Colonic mucosa (tissue), 4 donors: ENCODE measurements at regions not wholly inside any gene's neighbourhood (a gene's known extent, or its start where the extent isn't known, plus 50 kb on each side); places are given as distances from the start of the nearest gene placed in this dataset.

Source experiments
- DNase-seq: peaks from one replicate; pipeline ENCODE4 v3.0.0-alpha.2; 2020
- H3K27ac ChIP-seq: fragments of 200-600 bp; one replicate; pipeline ENCODE4 v1.8.0; 2021
- H3K27me3 ChIP-seq: fragments of 200-600 bp; one replicate; pipeline ENCODE4 v1.8.0; 2021
- H3K36me3 ChIP-seq: fragments of 200-600 bp; one replicate; pipeline ENCODE4 v1.8.0; 2021
- H3K4me1 ChIP-seq: fragments of 200-600 bp; one replicate; pipeline ENCODE4 v1.8.0; 2021; ENCODE audit warnings: mild to moderate bottlenecking
- H3K4me3 ChIP-seq: fragments of 200-600 bp; one replicate; pipeline ENCODE4 v1.8.0; 2021
- H3K9ac ChIP-seq, 2 donors: one replicate each; pipeline ENCODE4 v1.7.0; 2013; ENCODE audit warnings: control low read depth in 2 of 2, low read depth in 2 of 2, low read length in 2 of 2
- H3K9me3 ChIP-seq: fragments of 200-600 bp; one replicate; pipeline ENCODE4 v1.8.0; 2021
- CTCF ChIP-seq: fragments of 200-600 bp; IDR thresholded peaks from one replicate; pipeline ENCODE4 v1.8.0; 2022; ENCODE audit warnings: antibody characterized with exemption, mild to moderate bottlenecking
- intact Hi-C: fragments of 100-400 bp; cut with DNase I; formaldehyde crosslinking; loops from one replicate; pipeline ENCODE4 v1.14.1; 2022
- donor health status: healthy.
- donor health status: DM: no; HTN: no; CAD: no.
- donor health status: DM: no; HTN: no; CAD: no.

DNA sequence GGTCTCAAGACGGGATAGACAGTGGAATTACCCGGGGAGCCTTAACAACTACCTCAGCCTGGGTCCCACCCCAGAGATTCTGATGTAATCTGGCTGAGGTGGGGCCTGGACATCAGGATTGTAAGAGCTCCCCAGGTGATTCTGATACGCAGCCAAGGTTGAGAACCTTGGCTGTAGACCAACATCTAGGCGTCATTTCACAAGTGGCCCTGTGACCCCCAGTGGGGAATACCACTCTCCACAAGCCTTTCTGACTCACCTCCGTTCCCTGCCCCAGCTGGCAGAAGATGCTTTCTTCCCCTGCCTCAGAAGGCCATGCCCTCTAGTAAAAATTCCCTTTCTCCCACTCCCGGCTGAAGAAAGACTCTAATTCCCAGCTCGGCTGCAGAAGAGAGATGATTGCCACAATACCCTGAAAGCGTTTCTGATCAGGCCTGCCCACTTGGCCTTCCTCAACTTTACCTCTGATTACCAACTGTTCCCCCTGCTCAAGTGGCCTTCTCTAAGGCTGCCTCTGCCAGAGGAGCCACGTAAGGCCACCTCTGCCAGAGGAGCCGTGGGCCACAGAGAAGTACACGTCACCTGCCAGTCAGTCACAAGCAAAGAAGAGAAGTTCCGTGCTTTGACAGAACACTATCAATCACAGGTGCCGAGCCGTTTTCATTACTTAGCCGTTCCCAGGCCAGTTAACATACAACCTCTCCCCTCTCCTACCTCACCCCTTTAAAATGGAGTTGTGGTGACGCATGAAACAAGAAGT lies 116.8 kb upstream of the PKDCC start:
- H3K9ac ChIP-seq = no peak overlapping the region
- no peaks in the 10 kb centered on the region for H3K36me3 ChIP-seq
- H3K4me3 ChIP-seq = no peak overlapping the region
- H3K4me1 ChIP-seq = no peaks in the 10 kb centered on the region
- no peak overlapping the region for H3K27ac ChIP-seq
- no peaks in the 10 kb centered on the region for H3K27me3 ChIP-seq
- no peaks in the 10 kb centered on the region for H3K9me3 ChIP-seq
- TF ChIP-seq CTCF = no peak
- intact Hi-C loops = no loop called here
- no peak for DNase-seq

DNA sequence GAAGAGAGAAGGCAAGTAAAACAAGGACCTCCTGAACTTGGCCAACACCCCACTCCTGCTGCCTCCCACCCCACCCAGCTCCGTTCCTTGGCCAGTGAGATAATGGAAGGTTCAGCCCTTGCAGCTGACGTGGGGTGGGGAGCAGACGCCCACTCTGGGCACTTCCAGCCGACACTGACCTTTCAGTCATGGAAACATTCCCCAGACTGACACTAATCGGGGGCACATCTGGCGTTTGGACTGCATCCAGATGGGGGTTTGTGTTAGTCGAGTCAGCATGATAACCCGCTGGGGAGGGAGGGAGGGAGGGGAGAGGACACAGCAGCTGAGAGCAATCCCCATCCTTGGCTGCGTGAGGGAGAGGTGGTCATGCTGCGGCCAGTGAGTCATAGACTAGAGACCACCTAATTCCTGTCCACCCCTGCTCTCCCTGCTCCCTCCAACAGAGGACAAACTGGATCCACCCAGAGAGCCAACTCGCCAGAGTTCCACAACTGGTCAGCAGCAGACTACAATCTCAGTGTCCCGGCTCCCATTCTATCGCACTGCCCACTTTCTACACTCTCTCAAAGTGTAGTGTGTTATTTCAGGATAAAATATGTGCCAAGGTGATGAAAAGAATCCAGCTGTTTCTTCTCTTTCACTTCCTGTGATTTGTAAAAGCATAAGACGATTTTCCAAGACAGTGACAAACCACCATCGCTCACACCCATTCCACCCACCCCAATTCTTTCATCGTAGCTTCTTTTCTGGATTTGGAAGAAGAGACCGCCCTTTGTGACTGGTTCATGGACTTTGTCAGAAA lies 115.4 kb upstream of the PKDCC start:
- H3K27me3 ChIP-seq = no peaks in the 10 kb centered on the region
- H3K36me3 ChIP-seq = no peaks in the 10 kb centered on the region
- no peak overlapping the region for H3K9ac ChIP-seq
- H3K4me3 ChIP-seq = no peak overlapping the region
- peak overlapping the region; percentile 2 for H3K27ac ChIP-seq
- no peak for TF ChIP-seq CTCF
- peak; percentile 52 for DNase-seq
- intact Hi-C loops = no loop called here
- H3K4me1 ChIP-seq = no peaks in the 10 kb centered on the region
- H3K9me3 ChIP-seq = no peaks in the 10 kb centered on the region

DNA sequence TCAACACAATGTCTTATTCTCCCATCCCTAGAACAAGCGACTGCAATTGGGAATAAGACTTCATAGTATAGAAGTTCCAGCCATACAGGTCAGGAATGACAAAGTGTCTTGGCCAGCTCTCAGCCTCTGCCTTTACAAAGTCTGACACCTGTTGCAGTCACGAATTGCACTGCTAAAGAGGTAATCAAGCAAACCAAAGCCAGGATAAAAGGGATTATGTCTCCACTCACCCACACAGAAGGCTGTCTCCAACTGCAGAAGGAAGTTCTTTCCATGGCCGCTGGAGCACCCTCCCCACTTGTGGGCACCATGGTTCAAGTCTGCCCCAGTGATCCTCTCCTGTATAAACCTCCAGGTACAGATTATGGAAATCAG lies 114.8 kb upstream of the PKDCC start:
- TF ChIP-seq CTCF = no peak

DNA sequence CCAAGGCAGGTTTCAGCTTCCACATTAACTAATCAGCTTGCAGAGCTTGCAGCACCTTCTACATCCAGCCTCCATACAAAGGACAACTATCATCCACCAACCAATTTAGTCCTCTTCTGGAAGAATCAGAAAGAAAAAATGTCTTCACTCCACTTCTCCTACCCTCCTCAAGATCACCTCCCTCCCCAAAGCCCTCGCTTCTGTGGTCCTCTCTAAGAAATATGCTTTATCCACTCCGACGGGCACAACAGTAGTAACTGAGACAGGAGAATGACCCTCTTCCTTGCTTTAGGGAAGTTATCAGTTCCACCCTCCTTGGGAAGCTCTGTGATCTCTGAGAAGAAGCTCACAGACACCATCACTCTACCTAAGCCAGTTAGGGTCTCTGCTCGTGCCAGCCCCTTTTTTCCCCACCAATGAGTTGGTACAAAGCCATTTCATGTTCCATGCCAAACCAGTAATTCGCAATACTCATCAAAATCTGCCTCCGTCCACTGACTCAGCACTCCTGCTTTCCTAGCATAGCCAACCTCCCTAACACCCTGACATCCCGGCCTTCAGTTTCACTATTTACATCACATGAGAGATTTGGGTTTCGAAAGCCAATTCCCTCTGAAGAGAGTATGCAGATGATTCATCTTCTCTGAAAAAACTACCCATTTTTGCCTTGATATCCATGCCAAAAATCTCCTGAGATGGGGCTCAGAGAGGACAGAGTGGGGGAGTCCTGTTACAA lies 114.1 kb upstream of the PKDCC start:
- TF ChIP-seq CTCF = no peak
- Histone ChIP-seq H3K9me3 (no peaks in the 10 kb centered on the region), H3K36me3 (no peaks in the 10 kb centered on the region), H3K27me3 (no peaks in the 10 kb centered on the region), H3K9ac (peak overlapping the region in 1 of 2 donors; percentile 8), H3K4me1 (no peaks in the 10 kb centered on the region), H3K4me3 (no peak overlapping the region), H3K27ac (peak overlapping the region; percentile 43)
- intact Hi-C loops = no loop called here
- DNase-seq = no peak

More for the DNA sequence above, 114.8 kb upstream of the PKDCC start:
- Histone ChIP-seq H3K9ac (no peak overlapping the region), H3K27ac (peak overlapping the region; percentile 2), H3K4me1 (no peaks in the 10 kb centered on the region), H3K36me3 (no peaks in the 10 kb centered on the region), H3K4me3 (no peak overlapping the region), H3K27me3 (no peaks in the 10 kb centered on the region), H3K9me3 (no peaks in the 10 kb centered on the region)
- DNase-seq = no peak
- intact Hi-C loops = no loop called here

GRCh38 chr2:41934329-41934958 lies 113.4 kb upstream of the PKDCC start:
- no peak for TF ChIP-seq CTCF
- intact Hi-C loops = no loop called here
- no peaks in the 10 kb centered on the region for H3K36me3 ChIP-seq
- no peaks in the 10 kb centered on the region for H3K27me3 ChIP-seq
- DNase-seq = no peak
- no peaks in the 10 kb centered on the region for H3K9me3 ChIP-seq
- H3K27ac ChIP-seq = peak overlapping the region; percentile 43
- no peak overlapping the region for H3K4me3 ChIP-seq
- no peak overlapping the region for H3K9ac ChIP-seq
- H3K4me1 ChIP-seq = no peaks in the 10 kb centered on the region
